Heart right ventricle (tissue), 16 donors: ENCODE measurements at regions not wholly inside any gene's neighbourhood (a gene's known extent, or its start where the extent isn't known, plus 50 kb on each side); places are given as distances from the start of the nearest gene placed in this dataset.

ENCODE experiments used
- ATAC-seq, 8 donors: fragments of 200-7000 bp; cut with Tn5 transposase; one replicate each; pipeline ENCODE4 v1.9.1; 2020; ENCODE audit warnings: mild to moderate bottlenecking in 8 of 8, moderate library complexity in 8 of 8, moderate number of reproducible peaks in 1 of 8
- DNase-seq, 2 donors: peaks; one replicate each; pipeline ENCODE4 v3.0.0-alpha.2; 2020
- H3K27ac ChIP-seq, 10 donors: fragments of 200-600 bp; sonication (generic) in 2 of 10; one replicate each; pipeline versions ENCODE4 v1.5.0 to v1.8.0; 2020 to 2022; ENCODE audit warnings: mild to moderate bottlenecking in 3 of 10
- H3K27me3 ChIP-seq, 7 donors: fragments of 200-600 bp; one replicate each; pipeline ENCODE4 v1.8.0; 2021 to 2022; ENCODE audit warnings: mild to moderate bottlenecking in 2 of 7
- H3K36me3 ChIP-seq, 9 donors: fragments of 200-600 bp; sonication (generic) in 1 of 9; one replicate each; pipeline versions ENCODE4 v1.5.0 to v1.8.0; 2020 to 2022; ENCODE audit warnings: mild to moderate bottlenecking in 2 of 9
- H3K4me1 ChIP-seq, 9 donors: fragments of 200-600 bp; sonication (generic) in 1 of 9; one replicate each; pipeline versions ENCODE4 v1.5.0 to v1.8.0; 2020 to 2022; ENCODE audit warnings: mild to moderate bottlenecking in 4 of 9
- H3K4me3 ChIP-seq, 10 donors: fragments of 200-600 bp; sonication (generic) in 2 of 10; one replicate each; pipeline versions ENCODE4 v1.5.0 to v1.8.0; 2020 to 2022; ENCODE audit warnings: mild to moderate bottlenecking in 7 of 10, moderate library complexity in 2 of 10
- H3K9me3 ChIP-seq, 11 donors: fragments of 200-600 bp in 10 of 11; sonication (generic) in 2 of 11; one replicate each; pipeline versions ENCODE4 v1.5.0 to v1.8.0; 2013 to 2022; ENCODE audit warnings: mild to moderate bottlenecking in 2 of 11, control low read depth in 1 of 11, moderate library complexity in 1 of 11
- WGBS, 2 donors: extraction: QIAGEN DNeasy Blood & Tissue Kit; methylation state at CpG; one replicate each; pipeline ENCODE4 v1.1.7; 2013; ENCODE audit warnings: inconsistent platforms in 1 of 2; 5-methylcytosine and 5-hydroxymethylcytosine counted together
- intact Hi-C, 10 donors: fragments of 100-400 bp; cut with DNase I; formaldehyde crosslinking; loops; one replicate each; pipeline versions ENCODE4 v1.11.1 to v1.14.2; 2022
- TF ChIP-seq, protein P1 (sequence below), 9 donors: fragments of 200-600 bp; sonication (generic) in 2 of 9; IDR thresholded peaks; one replicate each; pipeline versions ENCODE4 v1.5.0 to v1.8.0; 2021 to 2022; ENCODE audit warnings: antibody characterized with exemption in 9 of 9, mild to moderate bottlenecking in 5 of 9, moderate library complexity in 1 of 9
- donor health status: Arrhythmogenic right ventricular cardiomyopathy.
- donor health status: ischemic (EF 13 %, LVEDD 7.1; RV severe dilation, severe dysfunction).
- donor health status: healthy with polysubstance abuse.
- donor health status: DM: no; HTN: yes; CAD: no.
- donor health status: DM: no; HTN: no; CAD: no.
- donor health status: ischemic (EF 25% LVEDD 6.9; RV normal size, moderate dysfunction).
- donor health status: ischemic (EF 25% LVEDD 5.7; RV mildly dilated, moderate dysfunction).
- donor health status: healthy.
- donor health status: DM: yes; HTN: yes; CAD: no.
- donor health status: Ischemic cardiomyopathy.
- donor health status: ischemic (EF 35%, LVEDD 5.7; RV mildly dilated, moderate dysfunction).
- donor health status: nonischemic (EF 11% LVEDD 7.7; RV severe dilation, severe dysfunction).
- donor health status: DM: yes; HTN: yes; CAD: no.
- donor health status: PGD.
- donor health status: ischemic (EF 29% LVEDD 5.4; RV normal size, mild dysfunction).
- donor health status: nonischemic (EF 23%, LVEDD 6.1; RV moderate dilation, normal function).

GRCh38 chr4:37095925-37096324, 148.6 kb upstream of the NWD2 start:
- ATAC-seq (no peak), DNase-seq (no peak)
- intact Hi-C loops: no loop called here

DNA sequence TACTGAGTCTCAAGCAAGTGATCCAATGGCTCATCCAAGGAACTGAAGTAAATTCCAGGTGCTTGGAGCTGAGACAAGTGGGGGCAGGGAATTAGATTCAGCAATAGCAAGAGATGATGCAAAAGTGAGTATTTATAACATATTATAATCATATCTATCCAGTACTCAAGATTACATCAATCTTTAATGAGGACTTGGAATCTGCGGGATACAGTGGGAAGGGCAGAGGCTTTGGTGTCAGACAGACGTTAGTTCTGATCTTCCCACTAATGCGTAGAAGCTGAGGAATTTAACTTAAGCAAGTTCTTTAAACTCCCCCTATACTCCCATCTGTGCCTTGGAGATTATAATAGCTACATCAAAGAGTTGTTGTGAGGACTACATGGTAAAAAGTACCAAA, 143.4 kb upstream of the NWD2 start:
- TF ChIP-seq, protein P1, sequence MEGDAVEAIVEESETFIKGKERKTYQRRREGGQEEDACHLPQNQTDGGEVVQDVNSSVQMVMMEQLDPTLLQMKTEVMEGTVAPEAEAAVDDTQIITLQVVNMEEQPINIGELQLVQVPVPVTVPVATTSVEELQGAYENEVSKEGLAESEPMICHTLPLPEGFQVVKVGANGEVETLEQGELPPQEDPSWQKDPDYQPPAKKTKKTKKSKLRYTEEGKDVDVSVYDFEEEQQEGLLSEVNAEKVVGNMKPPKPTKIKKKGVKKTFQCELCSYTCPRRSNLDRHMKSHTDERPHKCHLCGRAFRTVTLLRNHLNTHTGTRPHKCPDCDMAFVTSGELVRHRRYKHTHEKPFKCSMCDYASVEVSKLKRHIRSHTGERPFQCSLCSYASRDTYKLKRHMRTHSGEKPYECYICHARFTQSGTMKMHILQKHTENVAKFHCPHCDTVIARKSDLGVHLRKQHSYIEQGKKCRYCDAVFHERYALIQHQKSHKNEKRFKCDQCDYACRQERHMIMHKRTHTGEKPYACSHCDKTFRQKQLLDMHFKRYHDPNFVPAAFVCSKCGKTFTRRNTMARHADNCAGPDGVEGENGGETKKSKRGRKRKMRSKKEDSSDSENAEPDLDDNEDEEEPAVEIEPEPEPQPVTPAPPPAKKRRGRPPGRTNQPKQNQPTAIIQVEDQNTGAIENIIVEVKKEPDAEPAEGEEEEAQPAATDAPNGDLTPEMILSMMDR (IDR thresholded peaks at IDR 0.05): no peak
- DNase-seq (no peak), ATAC-seq (no peak)
- H3K4me1 ChIP-seq: no peaks in the 10 kb centered on the region
- WGBS, 2 donors: 69 to 77% methylated on average over 3 of the region's 3 CpGs
- intact Hi-C loops: no loop called here
- H3K36me3 ChIP-seq: no peaks in the 10 kb centered on the region
- H3K27me3 ChIP-seq: no peaks in the 10 kb centered on the region
- H3K9me3 ChIP-seq: no peaks in the 10 kb centered on the region
- no peak overlapping the region for H3K4me3 ChIP-seq
- no peak overlapping the region for H3K27ac ChIP-seq

More at GRCh38 chr4:37095925-37096324, 148.6 kb upstream of the NWD2 start:
- TF ChIP-seq, protein P1 (IDR thresholded peaks at IDR 0.05): no peak
- H3K36me3 ChIP-seq: no peaks in the 10 kb centered on the region
- no peaks in the 10 kb centered on the region for H3K27me3 ChIP-seq
- H3K4me1 ChIP-seq: no peaks in the 10 kb centered on the region
- peaks cover 0 to 11% (median 0%) of the 10 kb centered on the region in 11 donors for H3K9me3 ChIP-seq
- no peak overlapping the region for H3K27ac ChIP-seq
- H3K4me3 ChIP-seq: no peak overlapping the region
- 74 to 90% methylated on average over 1 of the region's 1 CpG for WGBS, 2 donors

DNA sequence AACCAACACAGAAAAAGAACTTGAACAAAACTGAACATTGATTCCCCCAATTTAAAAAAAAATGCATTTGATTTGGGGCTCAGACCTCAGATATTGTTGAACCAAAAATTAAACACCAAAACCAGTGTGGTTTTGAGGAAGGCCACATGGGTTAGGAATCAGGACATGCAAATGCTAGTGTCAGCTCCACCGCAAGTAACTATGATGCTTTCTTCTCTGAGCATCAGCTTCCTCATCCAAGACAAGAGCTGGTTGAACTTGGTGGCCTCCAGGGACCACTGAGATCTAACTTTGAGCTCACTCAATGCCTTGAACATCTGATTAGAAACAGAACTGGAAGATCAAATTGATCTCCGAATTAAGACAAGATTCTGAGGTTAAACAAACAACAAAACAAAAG, 142.9 kb upstream of the NWD2 start:
- Histone ChIP-seq H3K4me1 (no peaks in the 10 kb centered on the region), H3K36me3 (no peaks in the 10 kb centered on the region), H3K4me3 (no peak overlapping the region), H3K9me3 (no peaks in the 10 kb centered on the region), H3K27me3 (no peaks in the 10 kb centered on the region), H3K27ac (no peak overlapping the region)
- DNase-seq (no peak), ATAC-seq (no peak)
- TF ChIP-seq, protein P1 (IDR thresholded peaks at IDR 0.05): no peak
- WGBS, 2 donors: 76 to 86% methylated on average over 2 of the region's 2 CpGs
- intact Hi-C loops: no loop called here

DNA sequence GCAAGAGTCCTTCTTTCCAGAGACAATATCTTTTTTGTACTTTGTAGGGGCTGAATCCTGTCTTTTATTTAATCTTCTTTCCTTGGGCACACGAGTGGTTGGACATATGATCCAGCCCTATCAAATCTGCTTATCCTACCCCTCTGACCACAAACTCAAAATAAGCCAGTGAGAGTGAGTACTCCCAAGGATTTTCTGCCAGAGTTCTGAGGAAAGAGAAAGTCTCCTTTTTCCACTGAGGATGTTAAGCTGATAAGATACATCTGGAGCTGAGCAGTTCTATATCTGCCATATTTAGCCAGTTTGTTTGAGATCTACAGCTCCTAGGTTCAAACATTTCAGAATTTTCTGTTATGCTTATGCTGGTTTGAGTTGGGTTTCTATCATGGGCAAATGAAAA, 134.8 kb upstream of the NWD2 start:
- Histone ChIP-seq H3K4me3 (no peak overlapping the region), H3K9me3 (no peaks in the 10 kb centered on the region), H3K27ac (no peak overlapping the region), H3K27me3 (no peaks in the 10 kb centered on the region), H3K4me1 (no peaks in the 10 kb centered on the region), H3K36me3 (no peaks in the 10 kb centered on the region)
- no peak for ATAC-seq
- DNase-seq: no peak
- 15 to 21% methylated on average over 1 of the region's 1 CpG for WGBS, 2 donors
- TF ChIP-seq, protein P1 (IDR thresholded peaks at IDR 0.05): no peak
- intact Hi-C loops: no loop called here

- 73 to 84% methylated on average over 4 of the region's 4 CpGs for WGBS, 2 donors
Observed at GRCh38 chr4:37124800-37125199, 119.7 kb upstream of the NWD2 start.

More at GRCh38 chr4:37124800-37125199, 119.7 kb upstream of the NWD2 start:
- no peak for ATAC-seq
- TF ChIP-seq, protein P1 (IDR thresholded peaks at IDR 0.05): no peak
- intact Hi-C loops: no loop called here
- no peaks in the 10 kb centered on the region for H3K27me3 ChIP-seq
- H3K36me3 ChIP-seq: no peaks in the 10 kb centered on the region
- no peak for DNase-seq
- H3K9me3 ChIP-seq: peaks cover 0 to 3% (median 0%) of the 10 kb centered on the region in 11 donors
- no peak overlapping the region for H3K27ac ChIP-seq
- H3K4me1 ChIP-seq: no peaks in the 10 kb centered on the region
- H3K4me3 ChIP-seq: no peak overlapping the region
